DND-41 (cell line): ENCODE measurements at regions not wholly inside any gene's neighbourhood (a gene's known extent, or its start where the extent isn't known, plus 50 kb on each side); places are given as distances from the start of the nearest gene placed in this dataset.

Experiments
- CTCF ChIP-seq: IDR thresholded peaks from 2 replicates; pipeline ENCODE4 v1.5.1; 2012; ENCODE audit warnings: borderline replicate concordance, low read length, moderate library complexity, mild to moderate bottlenecking; ENCODE audit not compliant: poor library complexity, severe bottlenecking; ENCODE audit errors: extremely low read depth
- EZH2 ChIP-seq: IDR thresholded peaks from 3 replicates; pipeline ENCODE4 v1.6.1; 2012; ENCODE audit warnings: borderline replicate concordance, low read depth, mild to moderate bottlenecking, moderate library complexity, low read length, inconsistent platforms; ENCODE audit not compliant: severe bottlenecking

DNA sequence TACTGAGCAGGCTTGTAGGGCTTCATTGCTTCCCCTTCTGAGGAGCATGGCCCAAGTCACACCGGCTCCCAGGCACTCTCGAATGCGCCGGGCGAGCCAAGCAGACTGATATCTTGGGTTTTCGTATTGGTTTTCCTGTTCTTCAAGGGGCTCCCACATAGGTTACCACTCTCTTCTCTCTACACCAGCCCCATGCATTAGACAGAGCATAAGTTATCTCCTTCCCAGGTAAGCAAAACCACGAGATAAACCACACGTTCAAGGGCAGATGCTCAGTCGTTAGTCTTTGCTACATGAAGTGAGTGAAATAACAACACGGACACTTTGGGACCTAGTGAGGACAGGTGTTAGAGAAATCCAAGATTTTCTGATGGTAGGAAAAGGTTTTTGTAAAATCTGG is 211.2 kb downstream of the ABCC12 start:
- no peak for TF ChIP-seq CTCF
- TF ChIP-seq EZH2 = no peak
